IMR-90 (cell line): ENCODE measurements at regions not wholly inside any gene's neighbourhood (a gene's known extent, or its start where the extent isn't known, plus 50 kb on each side); places are given as distances from the start of the nearest gene placed in this dataset.

Experiments
- ATAC-seq: fragments of 200-7000 bp; cut with Tn5 transposase; 2 replicates; pipeline ENCODE4 v1.9.1; 2020; ENCODE audit warnings: low read depth, mild to moderate bottlenecking, moderate library complexity
- BruUV-seq: library from RNA; stranded (reverse); fragments of 400-500 nt; replicated peaks from 2 replicates; lab custom pipeline; 2021; lab: Mats Ljungman, UMichigan
- CTCF ChIA-PET: fragments of 300-600 bp; formaldehyde crosslinking; extraction: SDS; loops from one replicate; lab custom pipeline; 2021; ENCODE audit warnings: antibody characterized with exemption; lab: Yijun Ruan, JAX
- POLR2A ChIA-PET: fragments of 300-600 bp; sonication (Branson Sonifier 250); formaldehyde crosslinking; loops from one replicate; lab custom pipeline; 2022; ENCODE audit warnings: antibody characterized with exemption; ENCODE audit not compliant: unreplicated experiment; lab: Charles Lee
- DNase-seq: peaks from one replicate; pipeline ENCODE4 v3.0.0; 2013
- H2AFZ ChIP-seq: replicated peaks from 2 replicates; pipeline ENCODE3; 2013; ENCODE audit warnings: low read length, mild to moderate bottlenecking; ENCODE audit not compliant: poor library complexity
- H2AK5ac ChIP-seq: 2 replicates; pipeline ENCODE4 v1.6.1; 2013; ENCODE audit warnings: low read depth, low read length, inconsistent platforms
- H2AK9ac ChIP-seq: replicated peaks from 2 replicates; pipeline ENCODE3; 2013; ENCODE audit warnings: mild to moderate bottlenecking, low read depth, low read length, moderate library complexity; ENCODE audit not compliant: poor library complexity
- H2BK120ac ChIP-seq: 2 replicates; pipeline ENCODE4 v1.6.1; 2013; ENCODE audit warnings: low read depth, low read length, inconsistent platforms
- H2BK15ac ChIP-seq: 3 replicates; pipeline ENCODE4 v1.6.1; 2013; ENCODE audit warnings: low read depth, low read length, inconsistent platforms
- H2BK20ac ChIP-seq: 2 replicates; pipeline ENCODE4 v1.6.1; 2013; ENCODE audit warnings: low read depth, mild to moderate bottlenecking, inconsistent platforms, low read length, moderate library complexity
- H2BK5ac ChIP-seq: 2 replicates; pipeline ENCODE4 v1.6.1; 2013; ENCODE audit warnings: mild to moderate bottlenecking, low read depth, low read length, inconsistent platforms; ENCODE audit not compliant: poor library complexity, severe bottlenecking
- H3K14ac ChIP-seq: replicated peaks from 2 replicates; pipeline ENCODE4 v1.6.1; 2013; ENCODE audit warnings: low read depth, low read length, inconsistent platforms
- H3K18ac ChIP-seq: 2 replicates; pipeline ENCODE4 v1.6.1; 2013; ENCODE audit warnings: low read depth, low read length, control low read depth
- H3K23ac ChIP-seq: 2 replicates; pipeline ENCODE4 v1.6.1; 2013; ENCODE audit warnings: low read depth, low read length, inconsistent platforms
- H3K27ac ChIP-seq: 2 replicates; pipeline ENCODE4 v1.5.1; 2013; ENCODE audit warnings: mild to moderate bottlenecking, control low read depth, low read length; ENCODE audit not compliant: insufficient read depth
- H3K27me3 ChIP-seq: 2 replicates; pipeline ENCODE4 v1.6.1; 2013; ENCODE audit warnings: low read length; ENCODE audit not compliant: control insufficient read depth, insufficient read depth
- H3K36me3 ChIP-seq: 2 replicates; pipeline ENCODE4 v1.6.1; 2013; ENCODE audit warnings: low read length, mixed read lengths; ENCODE audit not compliant: control insufficient read depth, insufficient read depth
- H3K4ac ChIP-seq: 2 replicates; pipeline ENCODE4 v1.6.1; 2013; ENCODE audit warnings: low read depth, low read length, inconsistent platforms
- H3K4me1 ChIP-seq: 2 replicates; pipeline ENCODE4 v1.6.1; 2013; ENCODE audit warnings: low read length, mixed read lengths; ENCODE audit not compliant: control insufficient read depth, insufficient read depth
- H3K4me2 ChIP-seq: 2 replicates; pipeline ENCODE4 v1.6.1; 2013; ENCODE audit warnings: low read depth, mild to moderate bottlenecking, control low read depth, low read length, moderate library complexity
- H3K4me3 ChIP-seq: 2 replicates; pipeline ENCODE4 v1.5.1; 2013; ENCODE audit warnings: low read depth, mild to moderate bottlenecking, control low read depth, low read length, moderate library complexity; ENCODE audit not compliant: insufficient read depth
- H3K56ac ChIP-seq: 2 replicates; pipeline ENCODE4 v1.6.1; 2013; ENCODE audit warnings: low read length, inconsistent platforms; ENCODE audit not compliant: insufficient read depth; ENCODE audit errors: extremely low read depth
- H3K79me1 ChIP-seq, 2 experiments: 2 replicates each; pipeline ENCODE4 v1.6.1; 2013; ENCODE audit warnings: low read length in 2 of 2, inconsistent platforms in 1 of 2, low read depth in 1 of 2
- H3K9ac ChIP-seq: 2 replicates; pipeline ENCODE4 v1.6.1; 2013; ENCODE audit warnings: low read depth, low read length, control low read depth
- H3K9me1 ChIP-seq: 2 replicates; pipeline ENCODE4 v1.6.1; 2013; ENCODE audit warnings: low read length, inconsistent platforms; ENCODE audit not compliant: insufficient read depth
- H3K9me3 ChIP-seq: 2 replicates; pipeline ENCODE4 v1.6.1; 2013; ENCODE audit warnings: low read length; ENCODE audit not compliant: control insufficient read depth, insufficient read depth
- H4K20me1 ChIP-seq: 2 replicates; pipeline ENCODE4 v1.6.1; 2013; ENCODE audit warnings: low read length, inconsistent platforms; ENCODE audit not compliant: insufficient read depth
- H4K5ac ChIP-seq: 2 replicates; pipeline ENCODE4 v1.6.1; 2013; ENCODE audit warnings: mild to moderate bottlenecking, low read depth, low read length, control low read depth
- H4K8ac ChIP-seq, 2 experiments: 2 replicates each; pipeline ENCODE4 v1.6.1; 2013; ENCODE audit warnings: low read depth in 2 of 2, low read length in 2 of 2, control low read depth in 1 of 2, inconsistent platforms in 1 of 2
- H4K91ac ChIP-seq: 2 replicates; pipeline ENCODE4 v1.6.1; 2013; ENCODE audit warnings: low read depth, low read length, inconsistent platforms; ENCODE audit not compliant: insufficient read depth
- BHLHE40 ChIP-seq: fragments of 150-350 bp; IDR thresholded peaks from 2 replicates; pipeline ENCODE4 v1.6.1; 2016; ENCODE audit warnings: mild to moderate bottlenecking, low read depth, low read length
- CEBPB ChIP-seq: IDR thresholded peaks from 2 replicates; pipeline ENCODE4 v1.6.1; 2012; ENCODE audit warnings: low read depth, low read length, improper control_type of control experiment
- FOS ChIP-seq: fragments of 150-350 bp; IDR thresholded peaks from 2 replicates; pipeline ENCODE4 v1.6.1; 2016; ENCODE audit warnings: low read depth, low read length
- MXI1 ChIP-seq: IDR thresholded peaks from 2 replicates; pipeline ENCODE4 v1.6.1; 2012; ENCODE audit warnings: low read depth, mild to moderate bottlenecking, low read length, moderate library complexity, borderline replicate concordance
- RAD21 ChIP-seq: IDR thresholded peaks from 2 replicates; pipeline ENCODE4 v1.6.1; 2012; ENCODE audit warnings: low read length, improper control_type of control experiment
- RCOR1 ChIP-seq: IDR thresholded peaks from 2 replicates; pipeline ENCODE4 v1.6.1; 2012; ENCODE audit warnings: mild to moderate bottlenecking, low read length, improper control_type of control experiment; ENCODE audit not compliant: insufficient replicate concordance
- SMC3 ChIP-seq: fragments of 150-350 bp; IDR thresholded peaks from 2 replicates; pipeline ENCODE4 v1.6.1; 2016; ENCODE audit warnings: low read depth, mild to moderate bottlenecking, antibody characterized with exemption, low read length, moderate library complexity
- WGBS, 2 experiments: methylation state at CpG; one replicate each; pipeline versions ENCODE4 v1.1.5 to v1.1.7; 2013; ENCODE audit warnings: missing lambda C conversion rate in 2 of 2; ENCODE audit not compliant: insufficient read length in 1 of 2; ENCODE audit errors: extremely low coverage in 2 of 2; 5-methylcytosine and 5-hydroxymethylcytosine counted together
- dilution Hi-C: fragments of 300-500 bp; cut with HindIII; formaldehyde crosslinking; loops from one replicate; pipeline ENCODE4 v1.14.3; 2018; ENCODE audit warnings: low sequenced_read_pairs; ENCODE audit not compliant: unreplicated experiment
- in situ Hi-C: fragments of 300-500 bp; cut with MboI; formaldehyde crosslinking; loops from 3 replicates; pipeline ENCODE4 v1.14.3; 2019; ENCODE audit warnings: low sequenced_read_pairs, inconsistent platforms, mixed read lengths
- intact Hi-C: fragments of 100-400 bp; cut with micrococcal nuclease; formaldehyde crosslinking; loops from 2 replicates; pipeline ENCODE4 v1.10.0; 2022

DNA sequence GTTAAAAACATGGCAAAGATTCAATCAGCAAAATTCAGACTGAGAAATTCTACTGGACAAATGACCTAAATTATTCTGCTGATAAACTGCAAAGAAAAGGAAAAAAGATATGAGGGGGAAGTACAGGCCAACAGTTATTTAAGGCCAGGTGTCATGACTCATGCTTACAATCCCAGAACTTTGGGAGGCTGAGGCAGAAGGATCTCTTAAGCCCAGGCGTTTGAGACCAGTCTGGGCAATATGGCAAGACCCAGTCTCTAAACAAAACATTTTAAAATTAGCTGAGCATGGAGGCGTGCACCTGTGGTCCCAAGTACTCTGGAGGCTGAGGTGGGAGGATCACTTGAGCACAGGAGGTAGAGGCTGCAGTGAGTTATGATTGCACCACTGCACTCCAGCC lies 91.8 kb upstream of the USP15 start:
- intact Hi-C loops (no loop called here), dilution Hi-C loops (no loop called here), in situ Hi-C loops (no loop called here)
- Histone ChIP-seq H3K9ac (no peak overlapping the region), H2AK5ac (no peak overlapping the region), H2BK5ac (no peak overlapping the region), H3K9me3 (no peaks in the 10 kb centered on the region), H2BK20ac (no peak overlapping the region), H4K91ac (no peak overlapping the region), H2BK15ac (no peak overlapping the region), H2BK120ac (no peak overlapping the region), H3K18ac (no peak overlapping the region), H2AFZ (no peak overlapping the region), H2AK9ac (no peak overlapping the region), H3K56ac (no peak overlapping the region), H3K4me3 (no peak overlapping the region), H3K4ac (no peak overlapping the region), H3K14ac (no peak overlapping the region), H3K23ac (no peak overlapping the region), H3K79me1 (no peaks in the 10 kb centered on the region), H4K20me1 (no peaks in the 10 kb centered on the region), H3K27me3 (no peaks in the 10 kb centered on the region), H3K4me2 (no peak overlapping the region), H4K5ac (no peak overlapping the region), H3K4me1 (no peaks in the 10 kb centered on the region), H3K9me1 (no peaks in the 10 kb centered on the region), H4K8ac (no peak overlapping the region), H3K36me3 (no peaks in the 10 kb centered on the region), H3K27ac (no peak overlapping the region)
- BruUV-seq, result no TSS peak
- ATAC-seq, result no peak
- POLR2A ChIA-PET, result no interaction called here
- DNase-seq, result no peak
- CTCF ChIA-PET, result no interaction called here
- TF ChIP-seq RCOR1, result no peak
- TF ChIP-seq MXI1, result no peak
- no peak for TF ChIP-seq RAD21
- no peak for TF ChIP-seq BHLHE40
- no peak for TF ChIP-seq CEBPB
- TF ChIP-seq FOS, result no peak
- no peak for TF ChIP-seq SMC3
- no CpG with 5 or more reads among the region's 2 CpGs for WGBS, 2 experiments
